ENCODE measurements at regions not wholly inside any gene's neighbourhood (a gene's known extent, or its start where the extent isn't known, plus 50 kb on each side); places are given as distances from the start of the nearest gene placed in this dataset.

GRCh38 chr11:23897453-23898286 is 599.2 kb upstream of the LUZP2 start:
- DNase-seq (ENCODE audit: low spot score): no peak
- BruUV-seq (replicated peaks): no TSS peak
- H3K27me3 ChIP-seq (replicated peaks; ENCODE audit: insufficient read depth, low read depth, low read length, poor library complexity): no peaks in the 10 kb centered on the region
- intact Hi-C loops (cut with micrococcal nuclease; ENCODE audit: unreplicated experiment): no loop called here
- H3K4me1 ChIP-seq (ENCODE audit: insufficient read depth, low read length, poor library complexity, severe bottlenecking): no peaks in the 10 kb centered on the region
- ChIA-PET CTCF (no interaction called here), POLR2A (ENCODE audit: low non-redundant PET) (no interaction called here)
- no peaks in the 10 kb centered on the region for H3K9me3 ChIP-seq (ENCODE audit: low read depth, low read length, poor library complexity, severe bottlenecking)
- no peak overlapping the region for H3K27ac ChIP-seq (ENCODE audit: low read depth, low read length, poor library complexity, severe bottlenecking)
- TF ChIP-seq EZH2 (IDR thresholded peaks at IDR 0.05; ENCODE audit: borderline replicate concordance, low read depth, low read length, poor library complexity, severe bottlenecking) (no peak), CTCF (conservative IDR thresholded peaks at IDR 0.05; ENCODE audit: low read depth, low read length) (no peak)
- H3K36me3 ChIP-seq (ENCODE audit: insufficient read depth, low read length, poor library complexity, severe bottlenecking): no peaks in the 10 kb centered on the region
- H3K4me3 ChIP-seq (ENCODE audit: low read depth, low read length, poor library complexity, severe bottlenecking): no peak overlapping the region

- ChIA-PET CTCF (no interaction called here), POLR2A (ENCODE audit: low non-redundant PET) (no interaction called here)
- no peak for DNase-seq (ENCODE audit: low spot score)
- Histone ChIP-seq H3K4me3 (ENCODE audit: low read depth, low read length, poor library complexity, severe bottlenecking) (no peak overlapping the region), H3K9me3 (ENCODE audit: low read depth, low read length, poor library complexity, severe bottlenecking) (no peaks in the 10 kb centered on the region), H3K4me1 (ENCODE audit: insufficient read depth, low read length, poor library complexity, severe bottlenecking) (no peaks in the 10 kb centered on the region), H3K27me3 (replicated peaks; ENCODE audit: insufficient read depth, low read depth, low read length, poor library complexity) (no peaks in the 10 kb centered on the region), H3K36me3 (ENCODE audit: insufficient read depth, low read length, poor library complexity, severe bottlenecking) (no peaks in the 10 kb centered on the region), H3K27ac (ENCODE audit: low read depth, low read length, poor library complexity, severe bottlenecking) (no peak overlapping the region)
- intact Hi-C loops (cut with micrococcal nuclease; ENCODE audit: unreplicated experiment): no loop called here
- TF ChIP-seq EZH2 (IDR thresholded peaks at IDR 0.05; ENCODE audit: borderline replicate concordance, low read depth, low read length, poor library complexity, severe bottlenecking) (no peak), CTCF (conservative IDR thresholded peaks at IDR 0.05; ENCODE audit: low read depth, low read length) (no peak)
- no TSS peak for BruUV-seq (replicated peaks)
Measured at GRCh38 chr11:23903044-23903704, 593.7 kb upstream of the LUZP2 start.

- H3K27ac ChIP-seq (ENCODE audit: low read depth, low read length, poor library complexity, severe bottlenecking): no peak overlapping the region
- no peaks in the 10 kb centered on the region for H3K27me3 ChIP-seq (replicated peaks; ENCODE audit: insufficient read depth, low read depth, low read length, poor library complexity)
- no peaks in the 10 kb centered on the region for H3K9me3 ChIP-seq (ENCODE audit: low read depth, low read length, poor library complexity, severe bottlenecking)
- ChIA-PET POLR2A (ENCODE audit: low non-redundant PET) (no interaction called here), CTCF (no interaction called here)
- intact Hi-C loops (cut with micrococcal nuclease; ENCODE audit: unreplicated experiment): no loop called here
- BruUV-seq (replicated peaks): no TSS peak
- no peak overlapping the region for H3K4me3 ChIP-seq (ENCODE audit: low read depth, low read length, poor library complexity, severe bottlenecking)
- DNase-seq (ENCODE audit: low spot score): no peak
- no peaks in the 10 kb centered on the region for H3K36me3 ChIP-seq (ENCODE audit: insufficient read depth, low read length, poor library complexity, severe bottlenecking)
- H3K4me1 ChIP-seq (ENCODE audit: insufficient read depth, low read length, poor library complexity, severe bottlenecking): no peaks in the 10 kb centered on the region
- no peak for TF ChIP-seq CTCF (conservative IDR thresholded peaks at IDR 0.05; ENCODE audit: low read depth, low read length)
- TF ChIP-seq EZH2 (IDR thresholded peaks at IDR 0.05; ENCODE audit: borderline replicate concordance, low read depth, low read length, poor library complexity, severe bottlenecking): no peak
Measured at GRCh38 chr11:23919455-23919854, 577.4 kb upstream of the LUZP2 start.
